Stimulated activated CD4-positive, alpha-beta T cell treated with anti-CD3 and anti-CD28 coated beads, TNF-alpha, amount 100 ng/mL, for 24 hours (primary cell): ENCODE measurements at regions not wholly inside any gene's neighbourhood (a gene's known extent, or its start where the extent isn't known, plus 50 kb on each side); places are given as distances from the start of the nearest gene placed in this dataset.
"Not testable (repeated sequence)": the region's sequence is repeated elsewhere in the genome, so short reads cannot be mapped to it uniquely, and the experiment has no call there.

Experiments used
- DNase-seq, 3 experiments: peaks; one replicate each; pipeline ENCODE4 v3.0.0-alpha.2; 2020; ENCODE audit warnings: low read depth in 3 of 3

DNA sequence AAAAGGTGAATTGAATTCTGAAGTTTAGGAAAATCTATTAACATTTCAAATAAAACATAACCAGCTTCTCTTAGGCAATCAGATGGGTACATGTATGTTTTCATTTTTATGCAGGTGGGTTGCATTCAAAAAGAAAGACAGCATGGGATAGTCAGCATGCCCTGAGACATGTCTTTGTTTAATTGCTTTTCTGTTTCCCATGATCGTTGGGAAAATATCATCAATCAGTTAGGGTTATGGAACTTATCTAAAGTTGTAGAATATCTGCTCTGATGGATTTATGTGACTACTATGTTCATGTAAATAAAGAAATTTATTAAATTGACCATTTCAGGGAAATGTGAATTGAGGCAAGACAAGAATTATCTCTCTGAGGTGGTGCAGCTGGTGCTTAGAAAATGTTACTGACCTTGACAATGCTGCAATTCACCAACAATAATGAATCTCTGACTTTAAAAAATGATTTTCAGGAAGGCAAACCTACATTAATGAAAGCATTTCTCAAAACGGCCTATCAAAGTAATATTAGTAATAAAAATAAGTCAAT, 112.7 kb downstream of the RFPL4B start:
- no peak for DNase-seq

DNA sequence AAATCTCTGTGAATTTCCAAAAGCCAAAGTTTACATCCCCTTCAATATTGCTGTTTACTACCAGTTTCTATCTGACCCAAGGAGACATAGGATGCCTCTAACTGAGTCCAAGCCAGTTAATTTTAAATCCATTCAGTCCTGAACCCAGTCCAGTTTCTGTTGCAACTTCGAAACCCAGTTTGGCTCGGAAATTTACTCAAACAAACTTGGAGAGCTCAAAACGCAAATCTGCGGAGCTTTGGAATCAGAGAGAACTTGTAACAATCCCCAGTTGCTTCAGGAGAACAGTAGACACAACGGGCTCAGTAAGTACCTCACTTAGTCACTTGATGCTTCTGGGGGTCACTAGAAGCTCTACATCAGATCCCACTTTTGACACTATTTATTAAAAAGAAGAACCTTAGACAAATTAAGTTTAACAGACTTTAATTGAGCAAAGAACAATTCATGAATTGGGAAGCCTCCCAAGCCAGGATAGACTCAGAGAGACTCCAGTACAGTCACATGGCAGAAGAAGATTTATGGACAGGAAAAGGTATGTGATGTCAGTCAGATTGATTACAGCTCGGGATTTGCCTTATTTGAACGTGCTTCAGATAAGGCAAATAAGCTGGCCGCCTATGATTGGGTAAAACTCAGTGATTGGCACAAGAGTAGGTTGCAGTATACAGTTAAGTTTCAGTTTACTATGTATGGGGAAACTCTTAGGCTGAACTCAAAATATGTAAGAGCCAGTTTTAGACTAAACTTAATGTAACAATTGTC, 118.0 kb downstream of the RFPL4B start:
- DNase-seq: no peak

DNA sequence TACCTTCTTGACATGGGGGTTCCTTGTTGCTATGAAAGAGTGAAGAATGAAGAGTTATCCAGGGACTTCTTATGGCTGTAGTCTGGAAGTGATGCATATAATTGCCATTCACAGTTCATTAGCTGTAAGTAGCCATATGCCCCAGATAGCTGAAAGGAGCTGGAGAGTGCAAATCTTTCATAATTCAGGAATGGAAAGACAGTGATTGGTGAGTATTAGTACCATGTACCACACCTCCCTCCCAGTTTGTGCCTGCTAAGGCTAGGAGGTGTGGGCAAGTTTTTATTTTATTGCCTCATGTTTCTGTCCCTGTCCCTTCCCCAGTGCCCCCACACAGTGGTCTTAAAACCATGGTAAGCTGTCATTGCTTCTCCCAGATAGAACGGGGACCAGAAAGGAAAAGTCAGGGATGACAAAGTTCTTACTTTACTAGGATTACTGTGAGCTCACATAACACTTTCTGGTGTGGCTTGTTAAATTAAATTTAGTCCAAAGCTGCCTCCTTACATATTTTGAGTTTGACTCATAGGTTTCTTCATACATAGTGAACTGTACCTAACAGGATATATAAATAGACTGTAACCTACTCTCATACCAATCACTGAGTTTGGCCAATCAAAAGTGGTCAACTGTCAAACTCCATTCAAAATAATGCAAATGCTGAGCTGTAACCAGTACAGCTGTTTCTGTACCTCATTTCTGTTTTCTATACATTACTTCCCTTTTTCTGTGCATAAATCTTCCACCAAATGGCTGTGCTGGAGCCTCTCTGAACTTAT, 119.4 kb downstream of the RFPL4B start:
- no peak for DNase-seq

DNA sequence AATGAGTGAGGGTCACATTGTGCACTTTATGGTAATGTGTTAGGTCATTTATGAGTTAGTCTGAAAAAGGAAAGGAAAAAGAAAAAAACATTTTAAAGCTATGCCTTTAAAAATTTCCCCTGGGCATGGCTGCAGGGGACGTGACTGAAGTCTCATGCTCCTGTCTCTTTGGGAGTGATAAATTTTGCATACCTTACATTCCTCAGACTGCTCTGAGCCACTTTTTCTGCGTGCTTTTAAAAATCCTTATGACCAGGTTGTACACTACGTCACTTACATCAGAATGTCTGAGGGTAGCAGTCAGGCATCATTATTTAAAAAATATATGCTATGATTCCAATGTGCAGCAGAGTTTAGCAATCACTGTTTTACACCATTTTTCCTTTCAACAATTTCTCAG, 121.2 kb downstream of the RFPL4B start:
- DNase-seq: no peak

DNA sequence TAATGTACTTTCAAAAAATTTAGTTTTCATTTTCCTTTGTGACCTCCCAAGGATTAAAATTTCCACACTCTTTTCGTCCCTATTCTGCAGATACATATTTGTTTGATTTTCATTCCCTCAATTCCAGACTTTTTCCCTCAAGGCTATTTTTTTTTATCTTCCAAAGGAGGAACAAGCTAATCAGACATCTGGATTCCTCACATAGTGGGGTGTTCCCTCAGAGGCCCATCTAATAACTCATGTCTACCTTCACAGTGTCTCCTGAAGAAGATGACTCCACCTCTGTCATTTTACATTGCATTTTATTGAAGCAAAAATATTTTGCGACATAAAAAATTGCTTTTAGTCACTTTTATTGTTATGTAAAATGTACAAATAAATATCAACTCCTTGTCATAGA, 122.2 kb downstream of the RFPL4B start:
- no peak for DNase-seq

DNA sequence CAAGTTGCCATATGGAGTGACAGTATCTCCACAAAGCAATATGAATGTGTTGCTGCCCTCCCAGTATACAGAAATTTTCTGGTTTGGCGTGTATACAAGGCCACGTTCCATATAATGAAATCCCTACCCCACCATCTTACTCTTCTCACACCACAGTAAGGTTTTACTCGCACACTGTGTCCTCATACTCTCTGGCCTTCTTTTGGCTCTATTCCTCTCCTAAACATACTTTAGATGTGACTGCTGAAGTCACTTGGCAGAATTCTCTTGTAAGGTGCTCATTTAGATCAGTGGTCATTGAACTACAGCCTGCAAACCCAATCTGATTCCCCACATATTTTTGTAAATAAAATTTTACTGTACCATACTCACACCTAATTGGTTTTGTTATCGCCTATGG, 123.2 kb downstream of the RFPL4B start:
- DNase-seq: no peak

DNA sequence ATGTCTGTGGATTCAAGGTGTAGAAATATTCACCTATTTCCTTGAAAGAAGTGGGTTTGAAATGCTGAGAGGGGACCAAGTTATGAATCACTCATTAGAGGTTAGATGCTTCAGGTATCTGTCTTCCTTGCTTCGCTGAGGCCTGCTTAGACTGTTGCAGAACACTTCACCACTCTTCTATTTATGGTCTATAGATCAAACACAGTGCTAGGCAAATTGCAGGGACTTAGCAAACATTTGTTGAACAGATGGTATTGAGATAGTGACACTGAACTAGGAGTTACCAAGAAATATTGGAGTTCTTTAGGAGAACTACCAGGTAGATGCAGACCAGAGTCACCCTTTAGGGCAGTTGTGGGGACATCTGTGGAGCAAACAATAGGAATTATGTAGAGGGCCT, 123.8 kb downstream of the RFPL4B start:
- DNase-seq: no peak

DNA sequence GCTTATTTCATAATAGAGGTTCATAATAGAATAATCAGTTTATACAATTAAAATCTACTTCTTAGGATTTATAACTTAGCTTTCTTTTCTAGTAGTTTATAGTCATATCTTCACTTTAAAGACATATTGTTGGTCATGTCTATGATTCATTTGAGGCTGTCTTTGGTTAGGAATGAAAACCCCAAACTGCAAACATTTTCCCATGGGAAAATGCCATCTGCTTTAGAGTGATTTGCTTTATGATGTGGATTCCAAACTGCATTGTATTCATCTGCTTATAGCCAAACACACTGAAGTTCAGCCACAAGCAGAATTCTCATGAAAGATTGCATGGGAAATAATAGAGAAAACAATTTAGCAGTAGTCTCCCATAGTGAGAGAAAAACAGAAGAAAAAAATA, 128.0 kb downstream of the RFPL4B start:
- no peak for DNase-seq

DNA sequence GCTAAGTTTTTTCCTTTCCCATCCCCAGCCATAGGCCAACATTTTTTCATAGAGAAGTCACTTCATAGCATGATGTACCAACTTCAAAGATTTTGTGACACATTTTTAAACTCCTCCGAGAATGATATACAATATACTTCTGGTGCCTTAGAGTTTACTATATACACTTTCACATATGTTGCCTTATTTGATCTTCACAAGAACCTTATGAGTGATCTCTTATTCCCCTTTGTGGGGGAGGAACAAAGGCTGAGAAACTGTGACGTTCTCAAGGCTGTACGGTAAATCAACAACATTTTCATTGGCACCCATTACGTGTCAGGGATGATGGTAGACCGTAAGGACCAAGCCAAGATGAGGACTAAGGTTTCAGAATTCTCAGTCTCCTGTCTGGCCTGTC, 130.0 kb downstream of the RFPL4B start:
- no peak for DNase-seq

DNA sequence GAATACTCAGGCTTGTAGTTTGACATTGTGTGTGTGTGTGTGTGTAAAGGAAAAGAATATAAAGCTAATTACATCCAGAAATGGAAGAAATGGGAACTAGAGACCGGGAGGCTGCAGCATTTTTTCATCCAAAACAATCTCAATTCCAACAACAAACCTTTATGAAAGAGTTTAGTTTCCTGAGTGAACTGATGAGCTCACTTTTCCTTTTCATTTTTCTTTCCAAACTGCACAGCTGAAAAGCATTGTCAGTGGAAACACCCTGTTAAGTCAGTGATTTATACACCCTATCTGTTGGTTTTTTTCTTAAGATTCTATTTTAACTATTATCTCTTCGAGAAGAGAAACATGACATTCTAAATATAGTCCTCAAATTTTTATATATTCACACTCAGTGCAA, 130.9 kb downstream of the RFPL4B start:
- DNase-seq: no peak

DNA sequence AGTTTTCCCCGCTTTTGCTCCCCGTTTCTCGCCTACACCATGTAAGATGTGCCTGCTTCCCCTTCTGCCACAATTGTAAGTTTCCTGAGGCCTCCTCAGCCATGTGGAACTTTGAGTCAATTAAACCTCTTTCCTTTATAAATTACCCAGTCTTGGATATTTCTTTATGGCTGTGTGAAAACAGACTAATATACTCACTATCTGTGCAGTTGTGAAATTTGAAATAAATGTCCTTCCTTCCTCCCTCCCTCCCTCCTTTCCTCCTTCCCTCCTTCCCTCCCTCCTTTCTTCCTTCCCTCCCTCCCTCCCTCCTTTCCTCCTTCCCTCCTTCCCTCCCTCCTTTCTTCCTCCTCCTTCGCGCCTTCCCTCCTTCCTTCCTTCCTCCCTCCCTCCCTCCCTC, 132.8 kb downstream of the RFPL4B start:
- not testable (repeated sequence) for DNase-seq

DNA sequence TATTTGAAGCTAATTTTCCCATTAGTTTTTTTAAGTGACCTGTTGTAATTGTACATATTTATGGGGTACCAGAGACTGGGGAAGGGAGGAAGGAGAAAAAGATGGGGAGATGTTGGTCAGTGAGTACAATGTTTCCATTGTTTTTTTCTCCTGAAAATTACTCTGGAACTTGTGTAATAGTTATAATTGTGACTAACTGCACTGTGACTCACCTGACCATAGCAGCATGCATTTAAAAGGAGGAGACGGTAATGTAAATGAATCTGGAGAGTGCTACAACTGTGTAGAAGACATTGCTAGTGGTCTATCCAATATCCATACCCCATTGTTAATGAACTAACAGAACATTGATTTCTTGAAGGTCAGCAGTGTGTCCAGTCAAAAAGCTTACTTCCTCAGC, 133.4 kb downstream of the RFPL4B start:
- DNase-seq: no peak

DNA sequence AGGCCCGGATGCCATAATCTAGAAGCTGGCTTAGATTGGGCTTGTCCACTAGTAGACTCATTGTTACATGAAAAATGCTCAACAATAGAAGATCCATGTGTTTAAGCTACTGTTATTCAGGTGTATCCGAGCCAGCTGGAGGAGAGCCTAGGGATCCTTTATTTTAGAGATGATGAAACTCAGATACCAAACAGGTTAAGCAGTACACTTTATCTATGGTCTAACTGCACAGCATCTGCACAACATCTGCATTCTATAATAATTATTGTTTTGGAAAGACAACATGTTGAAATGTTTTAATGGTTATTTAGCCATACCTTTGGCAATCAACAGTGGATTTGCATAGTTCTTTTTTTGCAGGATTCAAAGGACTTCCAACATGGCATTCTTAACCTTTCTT, 134.1 kb downstream of the RFPL4B start:
- no peak for DNase-seq

DNA sequence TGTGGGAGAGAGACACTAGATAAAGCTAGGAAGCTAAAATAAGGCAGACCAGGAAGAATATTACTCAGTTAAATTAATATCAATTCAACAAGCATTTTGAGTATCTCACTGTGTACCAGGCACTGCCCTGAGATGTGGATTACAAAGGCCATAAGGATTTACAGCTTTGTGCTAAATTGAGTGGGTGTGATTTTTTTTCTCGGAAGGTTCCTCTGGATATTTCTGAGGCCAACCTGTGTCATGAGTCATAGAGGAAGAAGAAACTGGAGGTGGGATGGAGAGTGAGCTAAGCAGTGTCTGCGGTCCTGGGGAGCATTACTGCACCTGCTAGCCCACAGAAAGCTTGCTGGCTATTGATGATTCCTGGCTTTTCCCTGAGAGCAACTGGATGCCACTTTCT, 135.2 kb downstream of the RFPL4B start:
- DNase-seq: no peak

DNA sequence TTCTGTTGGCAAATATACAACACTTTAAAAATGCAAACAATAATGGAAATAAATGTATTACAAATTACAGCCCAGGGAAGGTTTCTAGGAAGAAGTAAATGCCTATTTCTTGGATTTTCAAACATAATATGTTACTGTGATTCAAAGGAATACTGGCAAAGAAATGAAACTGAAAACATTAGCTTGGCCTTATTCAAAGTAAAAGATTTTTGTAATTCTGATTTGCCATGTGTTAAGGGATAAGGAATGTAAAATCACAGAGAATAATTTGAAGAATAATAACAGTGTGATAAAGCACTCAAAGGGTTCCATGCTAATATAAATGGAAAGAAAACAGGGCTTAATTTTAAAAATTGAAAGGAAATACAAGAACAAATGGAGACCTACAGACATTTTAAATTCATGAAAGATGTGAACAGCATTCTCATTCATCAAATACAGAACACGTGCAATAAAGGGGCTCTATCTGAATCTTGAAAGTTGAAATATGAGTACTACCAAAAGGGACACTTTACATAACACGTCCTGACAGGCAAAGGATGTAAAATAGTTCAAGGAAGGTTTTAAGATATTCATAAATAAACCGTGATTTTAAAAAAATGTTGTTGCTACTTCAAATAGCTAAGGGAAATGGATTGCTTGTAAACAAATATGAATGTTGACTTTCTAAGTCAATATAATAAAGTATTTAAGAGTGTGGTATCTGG, 138.1 kb downstream of the RFPL4B start:
- DNase-seq: no peak

DNA sequence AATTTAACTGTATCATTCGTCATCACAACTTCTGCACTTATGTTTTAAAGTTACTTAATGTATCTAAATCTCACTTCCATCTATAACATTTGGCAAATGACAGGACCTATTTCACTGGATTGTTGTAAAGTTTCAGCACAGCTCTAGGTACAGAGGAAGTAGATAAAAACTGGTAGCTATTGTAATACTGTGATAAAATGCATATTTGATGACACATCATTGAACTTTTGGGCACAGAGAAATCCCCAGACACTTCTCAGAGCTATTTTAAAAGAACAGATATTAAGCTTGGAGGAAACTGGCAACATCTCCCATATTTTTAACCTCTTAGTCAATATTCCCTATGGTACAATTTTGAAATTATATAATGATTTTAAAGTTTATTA, 138.7 kb downstream of the RFPL4B start:
- no peak for DNase-seq

DNA sequence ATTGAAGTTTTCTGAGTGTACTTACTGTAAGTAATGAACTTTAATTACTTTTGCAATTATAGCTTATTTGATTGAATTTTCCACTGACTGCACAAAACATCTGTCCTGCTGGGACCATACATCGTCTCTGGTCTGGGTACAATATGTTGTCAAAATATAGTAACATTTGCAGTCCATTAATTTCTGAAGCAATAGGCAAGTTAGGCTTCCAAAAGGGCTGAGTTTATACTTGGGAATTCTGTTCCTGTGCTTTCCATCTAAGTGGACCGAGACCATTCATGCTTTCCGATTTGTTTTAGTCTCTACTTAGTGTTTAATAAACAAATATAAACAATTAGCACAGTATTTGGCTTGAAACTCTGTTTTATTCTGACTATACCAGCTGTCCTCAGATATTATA, 139.3 kb downstream of the RFPL4B start:
- no peak for DNase-seq

DNA sequence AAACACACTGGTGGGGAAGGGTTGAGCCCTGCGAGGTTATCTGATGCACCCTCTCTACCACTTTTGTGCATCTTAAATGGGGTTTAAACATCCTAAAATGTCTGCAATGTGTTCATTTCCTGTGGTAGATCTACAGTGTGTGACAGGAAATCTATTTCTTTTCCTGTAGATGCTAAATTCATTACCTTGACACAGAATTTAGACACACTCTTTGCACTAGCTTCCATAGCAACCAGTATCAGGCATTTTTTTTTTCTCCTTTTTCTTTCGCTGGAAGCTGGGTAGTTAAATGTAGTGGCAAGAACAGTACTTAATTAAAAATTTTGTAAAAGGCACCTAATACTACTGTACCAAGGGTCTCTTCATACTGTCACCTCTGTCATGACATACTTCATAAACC, 141.1 kb downstream of the RFPL4B start:
- DNase-seq: no peak

DNA sequence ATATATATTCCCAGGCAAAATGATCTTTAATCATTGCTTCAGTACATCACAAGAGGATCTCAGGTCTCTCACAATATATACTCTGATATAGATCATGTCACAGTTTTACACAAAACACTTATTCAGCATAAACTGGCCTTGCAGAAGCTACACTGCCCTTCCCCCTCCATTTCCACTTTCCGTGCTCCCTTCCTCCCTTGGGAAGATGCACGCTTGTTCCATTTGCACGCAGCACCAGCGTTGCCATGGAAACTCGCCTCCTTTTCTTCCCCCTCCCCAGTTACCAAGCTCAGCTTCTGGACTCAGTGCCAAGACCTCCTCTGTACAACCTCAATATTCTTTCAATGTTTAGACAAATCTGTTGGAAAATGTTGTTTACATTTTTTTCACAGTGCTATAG, 154.6 kb downstream of the RFPL4B start:
- no peak for DNase-seq

DNA sequence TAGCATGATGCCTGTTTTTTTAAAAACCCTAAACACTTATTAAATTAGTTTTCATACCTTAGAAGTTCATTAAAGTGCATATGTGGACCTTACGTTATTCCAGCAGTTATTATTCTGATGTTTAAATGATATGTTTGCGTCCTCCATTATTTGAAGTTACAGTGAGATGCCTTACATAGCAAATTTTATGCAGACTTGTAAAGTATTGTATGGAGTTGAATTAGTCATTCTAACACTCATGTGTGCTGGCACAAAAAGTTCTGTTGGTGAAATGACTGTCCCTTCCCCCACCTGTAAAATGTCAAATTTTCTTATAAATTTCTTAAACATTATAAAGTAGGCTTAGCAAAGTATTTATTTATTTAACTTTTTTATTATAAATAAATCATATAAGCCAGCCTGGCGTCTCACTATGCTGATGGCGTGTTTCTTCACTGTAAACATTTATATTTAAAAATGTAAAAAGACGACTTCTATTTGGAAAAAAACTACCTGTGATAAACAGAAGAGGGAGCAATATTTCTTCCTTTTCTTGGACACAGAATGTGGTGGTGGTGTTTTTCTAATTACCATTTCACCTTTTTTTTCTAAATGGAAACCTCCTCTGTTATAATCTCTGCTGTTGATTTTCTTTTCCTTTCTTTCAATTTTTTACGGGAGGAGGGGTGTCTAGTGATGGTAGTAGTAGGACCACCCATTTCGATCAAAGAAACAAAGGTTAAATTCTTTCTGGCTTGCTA, 155.4 kb downstream of the RFPL4B start:
- DNase-seq: no peak

DNA sequence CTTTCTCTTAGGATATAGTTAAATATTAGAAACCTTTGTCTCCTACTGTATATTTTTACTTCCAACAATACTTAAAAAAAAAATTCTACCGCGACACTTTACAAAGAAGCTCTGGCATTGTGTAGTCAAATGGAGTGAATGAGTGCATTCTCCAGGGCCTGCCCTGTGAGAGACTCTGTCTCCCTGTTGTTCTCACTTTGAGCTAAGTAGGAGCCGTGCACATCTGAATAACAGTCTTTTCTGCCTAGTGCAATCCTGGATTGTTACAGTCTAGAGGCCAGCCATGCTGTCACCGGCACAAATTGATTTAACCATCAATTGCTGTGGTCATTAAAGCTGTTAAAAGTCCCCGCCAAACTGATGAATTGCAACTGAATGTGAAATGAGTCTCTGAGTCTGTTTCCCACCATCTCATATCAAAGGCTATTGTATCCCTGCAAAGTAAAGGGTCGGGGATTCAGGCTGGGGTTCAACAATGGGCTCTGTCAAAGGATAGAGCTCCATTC, 156.0 kb downstream of the RFPL4B start:
- DNase-seq: no peak

DNA sequence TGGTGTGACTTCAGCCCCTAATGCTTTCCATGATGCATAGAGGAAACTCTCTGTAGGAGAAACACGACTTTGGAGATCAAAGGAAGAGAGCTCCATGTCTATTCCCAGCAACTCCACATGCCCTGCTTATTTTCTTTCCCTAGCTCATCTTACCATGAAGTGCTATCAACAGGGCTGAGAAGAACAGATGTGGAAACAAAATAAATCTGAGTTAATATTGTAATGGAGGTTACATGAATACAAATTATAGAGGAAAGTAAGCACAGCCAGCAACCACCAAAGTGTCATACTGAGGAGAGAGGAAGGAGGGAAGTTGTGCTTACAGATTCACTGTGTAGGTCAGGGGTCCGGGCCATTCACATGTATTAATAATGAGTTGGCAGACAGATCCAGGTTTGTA, 157.5 kb downstream of the RFPL4B start:
- DNase-seq: no peak
